ENCODE measurements at regions not wholly inside any gene's neighbourhood (a gene's known extent, or its start where the extent isn't known, plus 50 kb on each side); places are given as distances from the start of the nearest gene placed in this dataset.
"Not testable (repeated sequence)": the region's sequence is repeated elsewhere in the genome, so short reads cannot be mapped to it uniquely, and the experiment has no call there.

- Mint-ChIP-seq H3K4me3 (no peak overlapping the region), H3K9me3 (no peaks in the 10 kb centered on the region), H3K36me3 (no peaks in the 10 kb centered on the region), H3K27ac (no peak overlapping the region), H3K27me3 (peaks cover 1 to 4% of the 10 kb centered on the region in 2 donors), H3K4me1 (no peaks in the 10 kb centered on the region)
- intact Hi-C loops (cut with micrococcal nuclease), result no loop called here
- Histone ChIP-seq H3K27me3 (ENCODE audit: insufficient read depth, low read length) (no peaks in the 10 kb centered on the region), H3K27ac (ENCODE audit: low read depth, low read length) (no peak overlapping the region), H3K4me1 (ENCODE audit: insufficient read depth, low read length) (no peaks in the 10 kb centered on the region), H3K36me3 (ENCODE audit: insufficient read depth, low read length) (no peaks in the 10 kb centered on the region), H3K9me3 (ENCODE audit: control insufficient read depth in 1 of 2, low read length in 2 of 2) (no peaks in the 10 kb centered on the region), H3K4me3 (ENCODE audit: low read length in 2 of 2) (no peak overlapping the region)
- no peak for DNase-seq
- ChIA-PET CTCF (ENCODE audit: partially characterized antibody) (interaction anchor here (0.8 kb wide), 1 partner anchor 14 kb away, joined by 3 read pairs; no protein-coding TSS in a partner anchor), POLR2A (ENCODE audit: partially characterized antibody) (no interaction called here)
Measured at GRCh38 chr2:20949256-20949655, 94.6 kb downstream of the APOB start.

GRCh38 chr2:20946468-20946867 lies 97.4 kb downstream of the APOB start:
- Histone ChIP-seq H3K27me3 (ENCODE audit: insufficient read depth, low read length) (no peaks in the 10 kb centered on the region), H3K4me3 (ENCODE audit: low read length in 2 of 2) (no peak overlapping the region), H3K27ac (ENCODE audit: low read depth, low read length) (no peak overlapping the region), H3K9me3 (ENCODE audit: control insufficient read depth in 1 of 2, low read length in 2 of 2) (no peaks in the 10 kb centered on the region), H3K36me3 (ENCODE audit: insufficient read depth, low read length) (no peaks in the 10 kb centered on the region), H3K4me1 (ENCODE audit: insufficient read depth, low read length) (no peaks in the 10 kb centered on the region)
- DNase-seq, result no peak
- no peak overlapping the region for H3K4me3 Mint-ChIP-seq
- H3K9me3 Mint-ChIP-seq, result no peaks in the 10 kb centered on the region
- peaks cover 3 to 8% of the 10 kb centered on the region in 2 donors for H3K27me3 Mint-ChIP-seq
- ChIA-PET POLR2A (ENCODE audit: partially characterized antibody) (no interaction called here), CTCF (ENCODE audit: partially characterized antibody) (no interaction called here)
- H3K4me1 Mint-ChIP-seq, result no peaks in the 10 kb centered on the region
- intact Hi-C loops (cut with micrococcal nuclease), result no loop called here
- H3K36me3 Mint-ChIP-seq, result no peaks in the 10 kb centered on the region
- no peak overlapping the region for H3K27ac Mint-ChIP-seq

DNA sequence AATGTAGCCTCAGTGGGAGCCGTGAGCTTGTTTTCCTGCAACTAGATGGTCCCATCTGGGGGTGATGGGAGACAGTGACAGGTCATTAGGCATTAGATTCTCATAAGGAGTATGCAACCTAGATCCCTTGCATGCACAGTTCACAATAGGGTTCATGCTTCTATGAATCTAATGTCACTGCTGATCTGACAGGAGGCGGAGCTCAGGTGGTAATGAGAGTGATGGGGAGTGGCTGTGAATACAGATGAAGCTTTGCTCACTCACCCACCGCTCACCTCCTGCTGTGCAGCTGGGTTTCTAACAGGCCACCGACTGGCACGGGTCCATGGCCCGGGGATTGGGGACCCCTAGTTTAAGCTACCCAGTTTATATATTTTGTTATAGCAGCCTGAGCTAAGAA lies 100.2 kb downstream of the APOB start:
- H3K27me3 ChIP-seq (ENCODE audit: insufficient read depth, low read length); H3K36me3 ChIP-seq (ENCODE audit: insufficient read depth, low read length); H3K4me3 ChIP-seq (ENCODE audit: low read length in 2 of 2); H3K9me3 Mint-ChIP-seq; H3K4me1 Mint-ChIP-seq; intact Hi-C loops (cut with micrococcal nuclease); H3K4me1 ChIP-seq (ENCODE audit: insufficient read depth, low read length); H3K4me3 Mint-ChIP-seq; DNase-seq; H3K27ac Mint-ChIP-seq; H3K36me3 Mint-ChIP-seq; CTCF ChIA-PET (ENCODE audit: partially characterized antibody); H3K27ac ChIP-seq (ENCODE audit: low read depth, low read length); POLR2A ChIA-PET (ENCODE audit: partially characterized antibody); H3K9me3 ChIP-seq (ENCODE audit: control insufficient read depth in 1 of 2, low read length in 2 of 2): not testable (repeated sequence)
- peaks cover 6 to 13% of the 10 kb centered on the region in 2 donors for H3K27me3 Mint-ChIP-seq

DNA sequence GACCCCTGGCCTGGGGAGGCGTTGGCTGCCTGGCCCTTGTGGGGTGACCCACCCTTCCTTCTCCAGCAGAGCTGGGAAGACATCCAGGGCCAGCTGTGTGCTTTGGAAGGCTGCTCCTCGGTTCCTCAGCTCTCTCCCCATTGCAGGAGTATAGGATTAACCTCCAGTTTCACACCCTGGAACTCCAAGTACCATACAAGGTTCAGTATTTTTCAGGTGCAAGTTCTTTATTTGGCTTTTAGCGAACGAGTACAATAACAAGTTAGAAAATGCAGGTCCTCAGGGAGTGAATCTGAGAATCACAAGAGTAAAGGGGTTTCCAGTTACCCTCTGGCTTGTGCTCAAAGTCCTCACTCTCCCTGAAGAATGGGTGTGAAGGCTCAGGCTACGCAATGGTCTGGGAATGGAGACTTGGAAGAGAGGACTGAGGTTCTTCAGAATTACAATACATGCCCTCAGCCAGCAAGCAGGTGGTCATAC lies 101.2 kb downstream of the APOB start:
- H3K4me1 Mint-ChIP-seq, result no peaks in the 10 kb centered on the region
- H3K36me3 Mint-ChIP-seq, result no peaks in the 10 kb centered on the region
- no peak overlapping the region for H3K4me3 Mint-ChIP-seq
- intact Hi-C loops (cut with micrococcal nuclease), result no loop called here
- Histone ChIP-seq H3K36me3 (ENCODE audit: insufficient read depth, low read length) (no peaks in the 10 kb centered on the region), H3K4me3 (ENCODE audit: low read length in 2 of 2) (no peak overlapping the region), H3K27me3 (ENCODE audit: insufficient read depth, low read length) (no peaks in the 10 kb centered on the region), H3K9me3 (ENCODE audit: control insufficient read depth in 1 of 2, low read length in 2 of 2) (no peaks in the 10 kb centered on the region), H3K4me1 (ENCODE audit: insufficient read depth, low read length) (no peaks in the 10 kb centered on the region), H3K27ac (ENCODE audit: low read depth, low read length) (no peak overlapping the region)
- peaks cover 6 to 13% of the 10 kb centered on the region in 2 donors for H3K27me3 Mint-ChIP-seq
- no peak for DNase-seq
- no peak overlapping the region for H3K27ac Mint-ChIP-seq
- no peaks in the 10 kb centered on the region for H3K9me3 Mint-ChIP-seq
- CTCF ChIA-PET (ENCODE audit: partially characterized antibody), result interaction anchor here (1.4 kb wide), 1 partner anchor 21 kb away, joined by 4 read pairs; no protein-coding TSS in a partner anchor
- POLR2A ChIA-PET (ENCODE audit: partially characterized antibody), result no interaction called here

DNA sequence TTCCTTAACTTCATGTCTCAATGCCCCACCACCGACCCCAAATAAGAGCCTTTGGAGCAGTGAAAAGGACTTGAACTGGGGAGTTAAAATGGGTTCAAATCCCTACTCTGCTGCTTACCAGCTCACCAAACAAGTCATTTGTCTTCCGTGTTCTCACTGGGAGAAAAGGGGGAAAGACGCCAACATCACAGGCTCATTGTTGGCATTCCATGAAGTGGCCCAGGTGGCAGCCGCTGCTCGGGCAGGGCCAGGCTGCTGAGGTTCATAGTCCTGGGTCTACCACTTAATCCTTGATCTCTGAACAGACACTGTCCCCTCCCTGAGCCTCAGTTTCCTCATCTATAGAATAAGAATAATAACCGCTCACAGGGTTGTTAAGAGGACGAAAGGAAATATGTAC lies 103.0 kb downstream of the APOB start:
- no peak overlapping the region for H3K27ac ChIP-seq (ENCODE audit: low read depth, low read length)
- H3K4me1 ChIP-seq (ENCODE audit: insufficient read depth, low read length), result no peaks in the 10 kb centered on the region
- Mint-ChIP-seq H3K4me1 (no peaks in the 10 kb centered on the region), H3K36me3 (no peaks in the 10 kb centered on the region), H3K9me3 (no peaks in the 10 kb centered on the region), H3K4me3 (no peak overlapping the region), H3K27ac (no peak overlapping the region), H3K27me3 (peaks cover 6 to 13% of the 10 kb centered on the region in 2 donors)
- no peaks in the 10 kb centered on the region for H3K9me3 ChIP-seq (ENCODE audit: control insufficient read depth in 1 of 2, low read length in 2 of 2)
- POLR2A ChIA-PET (ENCODE audit: partially characterized antibody), result no interaction called here
- H3K4me3 ChIP-seq (ENCODE audit: low read length in 2 of 2), result no peak overlapping the region
- no peaks in the 10 kb centered on the region for H3K27me3 ChIP-seq (ENCODE audit: insufficient read depth, low read length)
- intact Hi-C loops (cut with micrococcal nuclease), result no loop called here
- DNase-seq, result no peak
- CTCF ChIA-PET (ENCODE audit: partially characterized antibody), result interaction anchor here (1.4 kb wide), 1 partner anchor 279 kb away, joined by 3 read pairs; no protein-coding TSS in a partner anchor
- no peaks in the 10 kb centered on the region for H3K36me3 ChIP-seq (ENCODE audit: insufficient read depth, low read length)

DNA sequence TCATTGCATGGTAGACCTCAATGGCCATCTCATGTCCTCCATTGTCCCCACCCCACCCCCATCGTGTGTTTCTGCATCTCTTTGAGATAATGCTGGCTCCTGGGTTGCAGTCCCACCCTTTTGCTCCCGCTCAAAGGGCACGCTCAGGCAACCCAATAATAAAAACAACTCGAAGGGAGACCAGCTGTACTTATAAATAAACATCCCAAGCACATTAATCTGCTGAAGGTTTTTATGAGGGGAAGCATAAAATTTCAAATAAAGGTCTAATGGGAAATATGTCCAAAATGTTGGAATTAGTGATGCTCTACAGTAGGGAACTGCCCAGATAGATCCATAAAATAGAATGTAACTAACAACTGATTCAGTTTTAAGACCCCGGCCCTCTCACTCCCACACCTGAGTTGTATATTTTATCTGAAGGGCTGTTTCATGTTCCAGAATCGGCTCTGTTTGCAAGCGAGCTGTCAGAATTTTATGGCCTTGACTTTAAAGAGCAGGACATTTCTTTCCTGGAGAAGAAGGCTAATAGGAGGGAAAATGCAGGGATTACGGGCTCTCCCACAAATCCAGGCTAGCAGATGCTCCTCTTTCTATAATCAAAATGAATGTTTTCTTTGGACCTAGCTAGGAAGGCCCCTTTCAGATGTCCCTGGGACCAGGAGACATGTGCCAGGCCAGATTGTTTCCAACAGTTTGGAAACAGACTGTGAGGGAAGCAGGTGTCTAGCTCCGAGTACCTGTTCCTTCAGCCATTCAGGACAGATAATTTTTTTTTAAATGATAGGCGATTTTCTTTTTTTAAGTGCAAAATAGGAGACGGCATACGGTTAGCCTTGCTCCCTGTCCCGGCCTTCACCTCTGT lies 103.7 kb downstream of the APOB start:
- no peaks in the 10 kb centered on the region for H3K9me3 ChIP-seq (ENCODE audit: control insufficient read depth in 1 of 2, low read length in 2 of 2)
- ChIA-PET POLR2A (ENCODE audit: partially characterized antibody) (no interaction called here), CTCF (ENCODE audit: partially characterized antibody) (interaction anchor here (1.4 kb wide), 1 partner anchor 278 kb away, joined by 3 read pairs; no protein-coding TSS in a partner anchor)
- peaks cover 6 to 13% of the 10 kb centered on the region in 2 donors for H3K27me3 Mint-ChIP-seq
- no peaks in the 10 kb centered on the region for H3K36me3 ChIP-seq (ENCODE audit: insufficient read depth, low read length)
- H3K9me3 Mint-ChIP-seq, result no peaks in the 10 kb centered on the region
- H3K4me1 ChIP-seq (ENCODE audit: insufficient read depth, low read length), result no peaks in the 10 kb centered on the region
- no peaks in the 10 kb centered on the region for H3K36me3 Mint-ChIP-seq
- H3K27me3 ChIP-seq (ENCODE audit: insufficient read depth, low read length), result no peaks in the 10 kb centered on the region
- no peak overlapping the region for H3K4me3 Mint-ChIP-seq
- H3K4me3 ChIP-seq (ENCODE audit: low read length in 2 of 2), result no peak overlapping the region
- H3K27ac Mint-ChIP-seq, result no peak overlapping the region
- H3K4me1 Mint-ChIP-seq, result no peaks in the 10 kb centered on the region
- H3K27ac ChIP-seq (ENCODE audit: low read depth, low read length), result no peak overlapping the region
- intact Hi-C loops (cut with micrococcal nuclease), result no loop called here
- DNase-seq, result no peak

GRCh38 chr2:20937353-20937752 lies 106.5 kb downstream of the APOB start:
- Histone ChIP-seq H3K27ac (ENCODE audit: low read depth, low read length) (no peak overlapping the region), H3K36me3 (ENCODE audit: insufficient read depth, low read length) (no peaks in the 10 kb centered on the region), H3K27me3 (ENCODE audit: insufficient read depth, low read length) (no peaks in the 10 kb centered on the region), H3K9me3 (ENCODE audit: control insufficient read depth in 1 of 2, low read length in 2 of 2) (no peaks in the 10 kb centered on the region), H3K4me3 (ENCODE audit: low read length in 2 of 2) (no peak overlapping the region), H3K4me1 (ENCODE audit: insufficient read depth, low read length) (no peaks in the 10 kb centered on the region)
- H3K4me1 Mint-ChIP-seq, result no peaks in the 10 kb centered on the region
- no peak overlapping the region for H3K27ac Mint-ChIP-seq
- H3K9me3 Mint-ChIP-seq, result no peaks in the 10 kb centered on the region
- no peak for DNase-seq
- H3K36me3 Mint-ChIP-seq, result no peaks in the 10 kb centered on the region
- H3K27me3 Mint-ChIP-seq, result peaks cover 7 to 13% of the 10 kb centered on the region in 2 donors
- no peak overlapping the region for H3K4me3 Mint-ChIP-seq
- intact Hi-C loops (cut with micrococcal nuclease), result no loop called here
- ChIA-PET POLR2A (ENCODE audit: partially characterized antibody) (no interaction called here), CTCF (ENCODE audit: partially characterized antibody) (no interaction called here)

Data from CD4-positive, alpha-beta memory T cell (primary cell).